ENCODE measurements at regions not wholly inside any gene's neighbourhood (a gene's known extent, or its start where the extent isn't known, plus 50 kb on each side); places are given as distances from the start of the nearest gene placed in this dataset.
A peak's percentile ranks its signal among the peaks of the same experiment; 100 is the strongest.

- DNase-seq (ENCODE audit: extremely low spot score), result no peak
- peak overlapping the region; percentile 75 to 92 (median 83) for H3K27ac ChIP-seq (replicated peaks in 1 of 4)
- WGBS, result 80% methylated on average over 27 of the region's 27 CpGs
- H3K4me3 ChIP-seq, result peak overlapping the region; percentile 44 to 55 (median 51)
- peaks cover 39 to 71% (median 57%) of the 10 kb centered on the region in 4 donors for H3K4me1 ChIP-seq
- no peaks in the 10 kb centered on the region for H3K9me3 ChIP-seq
- no peaks in the 10 kb centered on the region for H3K27me3 ChIP-seq
- TF ChIP-seq EP300 (IDR thresholded peaks at IDR 0.05) (no peak), POLR2AphosphoS5 (IDR thresholded peaks at IDR 0.05) (no peak), CTCF (IDR thresholded peaks at IDR 0.05) (no peak), POLR2A (IDR thresholded peaks at IDR 0.05; ENCODE audit: low read depth) (no peak)
- intact Hi-C loops (cut with DNase I), result loop anchor here (5.0 kb wide), 2 partner anchors 75 to 120 kb away; no protein-coding TSS in a partner anchor
- no peaks in the 10 kb centered on the region for H3K36me3 ChIP-seq
These were observed 159.5 kb upstream of the IER5L start for GRCh38 chr9:129337336-129338140.

DNA sequence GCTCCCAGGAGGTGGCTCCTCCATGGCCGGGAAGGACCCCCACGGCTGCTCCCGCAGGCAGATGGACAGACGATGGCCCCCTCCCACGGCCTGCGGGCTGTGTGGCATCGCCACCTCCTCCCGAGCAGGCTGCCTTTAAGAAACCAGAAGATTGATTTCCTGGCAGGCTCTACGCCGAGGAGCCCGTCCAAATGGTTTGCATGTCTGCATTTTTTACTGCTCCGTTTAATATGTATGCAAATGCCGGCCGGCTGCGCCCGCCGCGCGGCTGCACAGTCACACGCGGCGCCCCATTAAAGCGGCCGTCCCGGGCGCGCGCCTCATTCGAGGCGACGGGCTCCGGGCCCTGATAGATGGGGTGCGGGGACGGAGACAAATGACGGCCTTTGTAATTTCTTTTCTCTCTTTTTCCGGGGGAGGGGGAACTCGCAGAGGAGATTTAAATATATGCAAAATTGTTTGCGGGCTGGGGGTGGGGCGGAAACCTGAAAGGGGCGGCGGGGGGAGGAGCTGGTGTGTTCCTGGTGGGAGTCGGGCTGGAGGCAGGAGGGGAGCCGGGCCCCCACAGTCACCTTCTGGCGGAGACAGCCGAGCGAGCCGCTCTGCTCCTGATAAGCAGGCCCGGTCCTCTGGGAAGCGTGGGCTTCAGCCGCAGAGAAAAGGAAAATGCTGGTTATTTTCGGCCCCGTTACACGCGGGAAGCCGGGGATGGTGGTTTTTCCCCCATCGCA, 158.7 kb upstream of the IER5L start:
- Histone ChIP-seq H3K27me3 (no peaks in the 10 kb centered on the region), H3K27ac (replicated peaks in 1 of 4) (peak overlapping the region; percentile 75 to 92 (median 83)), H3K4me3 (peak overlapping the region; percentile 44 to 55 (median 51)), H3K9me3 (no peaks in the 10 kb centered on the region), H3K4me1 (peaks cover 38 to 74% (median 61%) of the 10 kb centered on the region in 4 donors), H3K36me3 (no peaks in the 10 kb centered on the region)
- TF ChIP-seq POLR2AphosphoS5 (IDR thresholded peaks at IDR 0.05), result no peak
- no peak for TF ChIP-seq POLR2A (IDR thresholded peaks at IDR 0.05; ENCODE audit: low read depth)
- no peak for TF ChIP-seq EP300 (IDR thresholded peaks at IDR 0.05)
- TF ChIP-seq CTCF (IDR thresholded peaks at IDR 0.05), result no peak
- DNase-seq (ENCODE audit: extremely low spot score), result no peak
- intact Hi-C loops (cut with DNase I), result loop anchor here (5.0 kb wide), 2 partner anchors 76 to 121 kb away; no protein-coding TSS in a partner anchor
- 9% methylated on average over 47 of the region's 56 CpGs for WGBS

DNA sequence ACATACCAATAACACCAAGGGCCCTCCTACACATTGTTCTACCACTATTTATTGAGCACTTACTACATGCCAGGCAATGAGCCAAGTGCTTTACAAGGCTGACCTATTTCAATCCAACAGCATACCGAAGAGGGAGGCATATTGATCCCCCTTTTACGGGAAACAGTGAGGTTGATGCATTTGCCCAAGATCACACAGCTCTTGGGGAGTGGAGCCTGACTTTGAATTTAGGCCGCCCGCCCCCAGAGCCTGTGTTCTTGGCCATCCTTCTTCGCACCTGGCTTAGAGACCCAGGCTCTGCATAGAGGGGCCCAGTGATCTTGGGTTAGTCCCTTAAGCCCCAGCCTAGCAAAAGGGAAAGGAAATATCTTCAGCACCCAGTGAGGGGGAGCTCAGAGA, 158.1 kb upstream of the IER5L start:
- peak overlapping the region; percentile 44 to 55 (median 51) for H3K4me3 ChIP-seq
- H3K36me3 ChIP-seq, result no peaks in the 10 kb centered on the region
- peak overlapping the region; percentile 75 to 92 (median 83) for H3K27ac ChIP-seq (replicated peaks in 1 of 4)
- TF ChIP-seq EP300 (IDR thresholded peaks at IDR 0.05), result no peak
- no peak for TF ChIP-seq CTCF (IDR thresholded peaks at IDR 0.05)
- 64% methylated on average over 2 of the region's 5 CpGs for WGBS
- intact Hi-C loops (cut with DNase I), result loop anchor here (5.0 kb wide), 2 partner anchors 76 to 121 kb away; no protein-coding TSS in a partner anchor
- no peak for DNase-seq (ENCODE audit: extremely low spot score)
- peaks cover 0 to 3% (median 0%) of the 10 kb centered on the region in 4 donors for H3K9me3 ChIP-seq
- H3K27me3 ChIP-seq, result no peaks in the 10 kb centered on the region
- peaks cover 36 to 68% (median 58%) of the 10 kb centered on the region in 4 donors for H3K4me1 ChIP-seq

DNA sequence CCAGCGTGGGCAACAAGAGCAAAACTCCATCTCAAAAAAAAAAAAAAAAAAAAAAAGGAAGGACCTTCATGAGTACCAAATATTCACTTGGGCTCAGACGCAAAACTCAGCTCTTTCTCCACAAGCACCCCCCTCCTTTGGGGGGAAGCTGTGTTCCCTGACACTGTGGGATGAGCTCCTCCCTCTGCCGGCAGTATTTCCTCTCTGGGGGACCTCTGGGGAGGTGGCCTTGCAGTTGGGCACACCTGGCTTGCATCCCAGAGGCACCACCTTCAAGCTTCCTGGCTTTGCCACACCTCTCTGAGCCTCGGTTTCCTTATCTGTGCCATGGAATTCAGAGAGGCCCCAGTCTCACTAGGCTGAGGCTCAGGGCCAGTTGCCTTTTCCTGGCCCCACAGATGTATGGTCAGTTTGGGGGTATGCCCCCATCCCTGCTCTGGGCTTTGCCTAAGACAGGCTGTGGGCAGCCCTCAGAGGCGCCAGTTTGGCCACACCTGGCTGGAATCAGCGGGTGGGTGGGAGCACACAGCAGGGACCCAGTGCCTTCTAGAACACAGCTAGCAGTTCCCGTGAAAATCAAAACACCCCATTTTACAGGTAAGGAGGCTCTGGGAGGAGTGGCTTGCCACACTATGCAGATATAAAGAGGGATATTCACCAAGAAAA, 157.5 kb upstream of the IER5L start:
- intact Hi-C loops (cut with DNase I), result loop anchor here (5.0 kb wide), 2 partner anchors 77 to 122 kb away; no protein-coding TSS in a partner anchor
- H3K9me3 ChIP-seq, result peaks cover 0 to 8% (median 5%) of the 10 kb centered on the region in 4 donors
- H3K36me3 ChIP-seq, result no peaks in the 10 kb centered on the region
- DNase-seq (ENCODE audit: extremely low spot score), result no peak
- TF ChIP-seq EP300 (IDR thresholded peaks at IDR 0.05) (no peak), POLR2AphosphoS5 (IDR thresholded peaks at IDR 0.05) (peak; percentile 22 to 33), CTCF (IDR thresholded peaks at IDR 0.05) (no peak), POLR2A (IDR thresholded peaks at IDR 0.05; ENCODE audit: low read depth) (peak; percentile 6)
- H3K27me3 ChIP-seq, result no peaks in the 10 kb centered on the region
- WGBS, result 67% methylated on average over 7 of the region's 7 CpGs
- no peak overlapping the region for H3K4me3 ChIP-seq
- peak overlapping the region; percentile 82 to 92 (median 87) for H3K27ac ChIP-seq (replicated peaks in 1 of 4)
- H3K4me1 ChIP-seq, result peaks cover 36 to 65% (median 57%) of the 10 kb centered on the region in 4 donors

All from esophagus muscularis mucosa (tissue), 4 donors.